H1 (cell line): ENCODE measurements at regions not wholly inside any gene's neighbourhood (a gene's known extent, or its start where the extent isn't known, plus 50 kb on each side); places are given as distances from the start of the nearest gene placed in this dataset.

ENCODE experiments used
- CTCF ChIA-PET: fragments of 300-600 bp; sonication (Branson Sonifier 250); formaldehyde crosslinking; loops from one replicate; lab custom pipeline; 2021; ENCODE audit not compliant: partially characterized antibody; lab: Charles Lee
- POLR2A ChIA-PET: fragments of 300-600 bp; sonication (Branson Sonifier 250); formaldehyde crosslinking; loops from one replicate; lab custom pipeline; 2021; ENCODE audit warnings: inconsistent platforms; ENCODE audit not compliant: partially characterized antibody; lab: Charles Lee
- DNase-seq, 2 experiments: peaks; one replicate each; pipeline versions ENCODE4 v3.0.0 to v3.0.0-alpha.2; 2010 to 2022; ENCODE audit warnings: low spot score in 2 of 2, low read depth in 1 of 2, mixed read lengths in 1 of 2
- FAIRE-seq: peaks from 2 replicates; lab custom pipeline; 2011; peaks lifted over from hg19 to GRCh38; lab: Jason Lieb, UNC
- H2AFZ ChIP-seq: 2 replicates; pipeline ENCODE4 v1.8.1; 2012; ENCODE audit warnings: low read length, inconsistent platforms
- H2AK5ac ChIP-seq: 2 replicates; pipeline ENCODE4 v1.6.1; 2013; ENCODE audit warnings: low read depth, low read length
- H2BK120ac ChIP-seq: replicated peaks from 2 replicates; pipeline ENCODE3; 2013; ENCODE audit warnings: low read depth, low read length, inconsistent platforms
- H2BK12ac ChIP-seq: 2 replicates; pipeline ENCODE4 v1.6.1; 2013; ENCODE audit warnings: low read depth, low read length
- H2BK15ac ChIP-seq: 2 replicates; pipeline ENCODE4 v1.6.1; 2013; ENCODE audit warnings: low read length
- H2BK20ac ChIP-seq: 2 replicates; pipeline ENCODE4 v1.6.1; 2013; ENCODE audit warnings: low read length
- H2BK5ac ChIP-seq: 2 replicates; pipeline ENCODE4 v1.6.1; 2013; ENCODE audit warnings: low read depth, low read length
- H3K14ac ChIP-seq: 2 replicates; pipeline ENCODE4 v1.6.1; 2013; ENCODE audit warnings: inconsistent platforms; ENCODE audit not compliant: insufficient read length
- H3K18ac ChIP-seq: 2 replicates; pipeline ENCODE4 v1.6.1; 2013; ENCODE audit warnings: low read length; ENCODE audit errors: extremely low read depth
- H3K23ac ChIP-seq: 2 replicates; pipeline ENCODE4 v1.6.1; 2013; ENCODE audit warnings: inconsistent platforms; ENCODE audit not compliant: insufficient read length
- H3K23me2 ChIP-seq: 2 replicates; pipeline ENCODE4 v1.6.1; 2013; ENCODE audit warnings: low read depth, low read length
- H3K27ac ChIP-seq: 2 replicates; pipeline ENCODE4 v1.6.1; 2011; ENCODE audit warnings: low read depth, low read length, inconsistent platforms
- H3K27me3 ChIP-seq, 4 experiments: replicated peaks in 1 of 4; 1 replicate in 1 of 4; 2 replicates in 3 of 4; pipeline versions ENCODE4 v1.6.1 to v1.8.1; 2011 to 2013; ENCODE audit warnings: low read length in 3 of 4, mild to moderate bottlenecking in 3 of 4, inconsistent platforms in 2 of 4, mixed read lengths in 2 of 4, moderate library complexity in 1 of 4; ENCODE audit not compliant: control insufficient read depth in 3 of 4, insufficient read depth in 3 of 4; ENCODE audit errors: extremely low read depth in 1 of 4
- H3K36me3 ChIP-seq, 4 experiments: 2 replicates each; pipeline versions ENCODE4 v1.6.1 to v1.8.1; 2011 to 2013; ENCODE audit warnings: mild to moderate bottlenecking in 4 of 4, low read length in 3 of 4, moderate library complexity in 2 of 4, control low read depth in 1 of 4, inconsistent platforms in 1 of 4; ENCODE audit not compliant: insufficient read depth in 4 of 4, control insufficient read depth in 2 of 4
- H3K4ac ChIP-seq: replicated peaks from 2 replicates; pipeline ENCODE3; 2013; ENCODE audit warnings: low read length, low read depth, mixed read lengths, inconsistent platforms; ENCODE audit not compliant: insufficient read length
- H3K4me1 ChIP-seq, 4 experiments: replicated peaks in 1 of 4; 1 replicate in 1 of 4; 2 replicates in 3 of 4; pipeline versions ENCODE4 v1.6.1 to v1.8.1; 2011 to 2013; ENCODE audit warnings: low read length in 3 of 4, inconsistent platforms in 2 of 4, mixed read lengths in 1 of 4; ENCODE audit not compliant: insufficient read depth in 4 of 4, control insufficient read depth in 3 of 4
- H3K4me2 ChIP-seq, 2 experiments: 2 replicates each; pipeline versions ENCODE4 v1.6.1 to v1.8.1; 2011 to 2013; ENCODE audit warnings: low read depth in 2 of 2, low read length in 2 of 2, control low read depth in 1 of 2, inconsistent platforms in 1 of 2, mild to moderate bottlenecking in 1 of 2; ENCODE audit not compliant: insufficient read depth in 1 of 2
- H3K4me3 ChIP-seq, 4 experiments: fragments of 200-600, 300-600 bp in 1 of 4; sonication (generic), shearing (Covaris generic), sonication (Bioruptor Twin) in 1 of 4; 2 replicates each; pipeline versions ENCODE4 v1.5.1 to v1.8.1; 2011 to 2016; ENCODE audit warnings: low read length in 4 of 4, low read depth in 3 of 4, control low read depth in 2 of 4, inconsistent platforms in 2 of 4, mild to moderate bottlenecking in 2 of 4, mixed read lengths in 1 of 4, moderate library complexity in 1 of 4; ENCODE audit not compliant: insufficient read depth in 2 of 4; ENCODE audit errors: extremely low read depth in 1 of 4
- H3K56ac ChIP-seq: replicated peaks from 2 replicates; pipeline ENCODE3; 2013; ENCODE audit warnings: low read depth, mild to moderate bottlenecking, mixed read lengths, low read length, inconsistent platforms; ENCODE audit not compliant: insufficient read length
- H3K79me1 ChIP-seq: 2 replicates; pipeline ENCODE4 v1.6.1; 2013; ENCODE audit warnings: low read depth, low read length, control low read depth
- H3K79me2 ChIP-seq, 2 experiments: 2 replicates each; pipeline versions ENCODE4 v1.6.1 to v1.8.1; 2012 to 2013; ENCODE audit warnings: low read length in 2 of 2, mild to moderate bottlenecking in 2 of 2, inconsistent platforms in 1 of 2; ENCODE audit not compliant: insufficient read depth in 2 of 2, control insufficient read depth in 1 of 2
- H3K9ac ChIP-seq, 4 experiments: replicated peaks in 1 of 4; 1 replicate in 1 of 4; 2 replicates in 3 of 4; pipeline versions ENCODE4 v1.6.1 to v1.8.1; 2011 to 2013; ENCODE audit warnings: low read depth in 3 of 4, low read length in 3 of 4, control low read depth in 2 of 4, mild to moderate bottlenecking in 2 of 4, moderate library complexity in 2 of 4, inconsistent platforms in 1 of 4; ENCODE audit errors: extremely low read depth in 1 of 4
- H3K9me3 ChIP-seq, 2 experiments: 2 replicates each; pipeline versions ENCODE4 v1.6.1 to v1.8.1; 2012 to 2013; ENCODE audit warnings: mild to moderate bottlenecking in 2 of 2, moderate library complexity in 2 of 2, control low read depth in 1 of 2, inconsistent platforms in 1 of 2, low read depth in 1 of 2, low read length in 1 of 2, mixed read lengths in 1 of 2; ENCODE audit not compliant: insufficient read depth in 2 of 2
- H4K20me1 ChIP-seq, 2 experiments: replicated peaks in 1 of 2; 2 replicates each; pipeline versions ENCODE3 to v1.8.1; 2011 to 2013; ENCODE audit warnings: inconsistent platforms in 2 of 2, low read length in 2 of 2, mild to moderate bottlenecking in 1 of 2; ENCODE audit not compliant: insufficient read depth in 2 of 2, control insufficient read depth in 1 of 2
- H4K5ac ChIP-seq: 2 replicates; pipeline ENCODE4 v1.6.1; 2013; ENCODE audit warnings: low read length, low read depth, mixed read lengths, inconsistent platforms; ENCODE audit not compliant: insufficient read length
- H4K8ac ChIP-seq: 2 replicates; pipeline ENCODE4 v1.8.0; 2013; ENCODE audit warnings: mild to moderate bottlenecking, moderate library complexity, low read length, inconsistent platforms; ENCODE audit not compliant: insufficient read depth; ENCODE audit errors: extremely low read depth
- H4K91ac ChIP-seq: replicated peaks from 2 replicates; pipeline ENCODE3; 2013; ENCODE audit warnings: low read length, mixed read lengths, inconsistent platforms; ENCODE audit not compliant: insufficient read length
- ATF3 ChIP-seq: IDR thresholded peaks from 2 replicates; pipeline ENCODE4 v1.6.1; 2011; ENCODE audit warnings: low read depth, mild to moderate bottlenecking, low read length; ENCODE audit not compliant: insufficient read depth
- CREB1 ChIP-seq: IDR thresholded peaks from 2 replicates; pipeline ENCODE4 v1.6.1; 2012; ENCODE audit warnings: inconsistent platforms
- KDM4A ChIP-seq: IDR thresholded peaks from one replicate; pipeline ENCODE4 v1.7.1; 2012; ENCODE audit warnings: low read depth, mild to moderate bottlenecking, moderate library complexity, low read length, inconsistent platforms; ENCODE audit not compliant: severe bottlenecking
- NANOG ChIP-seq: IDR thresholded peaks from 2 replicates; pipeline ENCODE4 v1.6.1; 2011; ENCODE audit warnings: low read length, low read depth, mild to moderate bottlenecking, inconsistent platforms; ENCODE audit not compliant: insufficient read depth, poor library complexity, severe bottlenecking
- WGBS, 2 experiments: shearing (Covaris generic) in 1 of 2; methylation state at CpG; one replicate each; pipeline versions ENCODE4 v1.1.6 to v1.1.7; 2013 to 2015; ENCODE audit warnings: low lambda C conversion rate in 2 of 2, mixed read lengths in 2 of 2, inconsistent platforms in 1 of 2, low coverage in 1 of 2, missing lambda C conversion rate in 1 of 2; ENCODE audit not compliant: insufficient replicate concordance in 2 of 2, insufficient coverage in 1 of 2, insufficient read length in 1 of 2; ENCODE audit errors: extremely low coverage in 1 of 2, missing lambda C conversion rate in 1 of 2; 5-methylcytosine and 5-hydroxymethylcytosine counted together

DNA sequence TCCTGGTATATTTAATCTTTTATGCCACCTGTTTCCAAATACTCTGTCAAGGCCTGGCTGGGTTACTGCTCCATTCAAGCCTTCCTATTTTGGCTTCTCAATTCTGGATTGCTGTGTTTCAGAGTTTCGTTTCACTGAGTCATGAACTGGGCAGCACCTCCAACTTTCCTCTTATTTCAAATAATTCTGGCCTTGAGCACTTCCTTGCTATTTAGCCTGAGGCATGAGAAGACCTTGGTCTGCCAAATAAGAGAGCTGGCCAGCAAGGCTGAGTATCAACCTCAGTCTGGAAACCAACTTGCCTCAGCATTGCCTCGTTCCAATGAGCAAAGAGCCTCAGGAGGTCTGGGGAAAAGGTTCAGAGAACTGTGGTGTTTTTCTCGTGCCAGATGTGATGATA is 66.6 kb downstream of the TNFAIP3 start:
- H3K23ac ChIP-seq, result no peak overlapping the region
- no peak overlapping the region for H3K14ac ChIP-seq
- no peaks in the 10 kb centered on the region for H3K9me3 ChIP-seq
- no peak overlapping the region for H2AK5ac ChIP-seq
- H3K79me1 ChIP-seq, result no peaks in the 10 kb centered on the region
- no peak overlapping the region for H4K5ac ChIP-seq
- H3K56ac ChIP-seq, result no peak overlapping the region
- H3K79me2 ChIP-seq, result no peaks in the 10 kb centered on the region
- TF ChIP-seq NANOG, result no peak
- TF ChIP-seq CREB1, result no peak
- TF ChIP-seq ATF3, result no peak
- TF ChIP-seq KDM4A, result no peak
- no peak overlapping the region for H3K27ac ChIP-seq
- no peak overlapping the region for H3K4me3 ChIP-seq
- FAIRE-seq (no peak), DNase-seq (no peak)
- H2BK20ac ChIP-seq, result no peak overlapping the region
- no peaks in the 10 kb centered on the region for H4K20me1 ChIP-seq
- H3K9ac ChIP-seq, result no peak overlapping the region
- no peak overlapping the region for H3K4ac ChIP-seq
- ChIA-PET POLR2A (no interaction called here), CTCF (interaction anchor here (0.7 to 3.7 kb wide), 8 partner anchors 8 to 229 kb away, joined by 3 to 26 read pairs (median 4); no protein-coding TSS in a partner anchor)
- 86% methylated on average over 3 of the region's 3 CpGs; no CpG with 5 or more reads in 1 of the 2 experiments for WGBS, 2 experiments
- H2BK15ac ChIP-seq, result no peak overlapping the region
- no peak overlapping the region for H4K91ac ChIP-seq
- no peaks in the 10 kb centered on the region for H3K36me3 ChIP-seq
- no peak overlapping the region for H2BK12ac ChIP-seq
- H3K4me2 ChIP-seq, result no peak overlapping the region
- H4K8ac ChIP-seq, result no peak overlapping the region
- H3K23me2 ChIP-seq, result no peaks in the 10 kb centered on the region
- no peak overlapping the region for H3K18ac ChIP-seq
- no peaks in the 10 kb centered on the region for H3K27me3 ChIP-seq
- H3K4me1 ChIP-seq, result no peaks in the 10 kb centered on the region
- H2AFZ ChIP-seq, result no peak overlapping the region
- no peak overlapping the region for H2BK120ac ChIP-seq
- H2BK5ac ChIP-seq, result no peak overlapping the region
